Upper lobe of left lung (tissue), 6 donors: ENCODE measurements at regions not wholly inside any gene's neighbourhood (a gene's known extent, or its start where the extent isn't known, plus 50 kb on each side); places are given as distances from the start of the nearest gene placed in this dataset.
A peak's percentile ranks its signal among the peaks of the same experiment; 100 is the strongest.

Experiments
- ATAC-seq, 2 donors: fragments of 200-7000 bp; cut with Tn5 transposase; one replicate each; pipeline ENCODE4 v1.9.1; 2022; ENCODE audit warnings: mild to moderate bottlenecking in 2 of 2, moderate library complexity in 2 of 2; ENCODE audit not compliant: low FRiP score in 2 of 2
- DNase-seq, 2 donors: peaks; one replicate each; pipeline ENCODE4 v3.0.0-alpha.2; 2019 to 2020
- H3K27ac ChIP-seq, 4 donors: fragments of 200-600 bp; sonication (generic); one replicate each; pipeline ENCODE4 v1.5.1; 2016 to 2019
- H3K27me3 ChIP-seq, 4 donors: fragments of 200-600 bp; sonication (generic); one replicate each; pipeline ENCODE4 v1.5.1; 2017 to 2019
- H3K36me3 ChIP-seq, 4 donors: fragments of 200-600 bp; sonication (generic); one replicate each; pipeline ENCODE4 v1.5.1; 2016 to 2019
- H3K4me1 ChIP-seq, 4 donors: fragments of 200-600 bp; sonication (generic); one replicate each; pipeline ENCODE4 v1.5.1; 2018 to 2019
- H3K4me3 ChIP-seq, 4 donors: fragments of 200-600 bp; sonication (generic); one replicate each; pipeline ENCODE4 v1.5.1; 2017 to 2019; ENCODE audit warnings: mild to moderate bottlenecking in 2 of 4, moderate library complexity in 1 of 4
- H3K9me3 ChIP-seq, 4 donors: fragments of 200-600 bp; sonication (generic); one replicate each; pipeline ENCODE4 v1.5.1; 2018 to 2019
- EP300 ChIP-seq, 4 donors: sonication (generic); formaldehyde crosslinking; IDR thresholded peaks; one replicate each; pipeline ENCODE4 v1.5.1; 2017; ENCODE audit warnings: antibody characterized with exemption in 4 of 4, control low read depth in 2 of 4
- POLR2A ChIP-seq, 4 donors: fragments of 450-650 bp; IDR thresholded peaks; one replicate each; pipeline ENCODE4 v1.5.1; 2016 to 2017; ENCODE audit warnings: antibody characterized with exemption in 4 of 4, mild to moderate bottlenecking in 2 of 4
- POLR2AphosphoS5 ChIP-seq, 2 donors: sonication (generic); formaldehyde crosslinking; IDR thresholded peaks; one replicate each; pipeline ENCODE4 v1.5.1; 2017; ENCODE audit warnings: antibody characterized with exemption in 2 of 2
- WGBS, 2 donors: methylation state at CpG; one replicate each; pipeline ENCODE4 v1.1.5; 2017 to 2018; 5-methylcytosine and 5-hydroxymethylcytosine counted together
- TF ChIP-seq, protein P1 (sequence below), 6 experiments: fragments of 450-650 bp in 4 of 6; fragments of 200-600 bp in 2 of 6; sonication (generic) in 2 of 6; IDR thresholded peaks; one replicate each; pipeline ENCODE4 v1.5.1; 2016 to 2019; ENCODE audit warnings: antibody characterized with exemption in 6 of 6
- donor health status: DM: no; HTN: no; CAD: no; lungs with moderate emphysema.
- donor health status: DM: no; HTN: yes; CAD: no; lungs with severe emphysema.

DNA sequence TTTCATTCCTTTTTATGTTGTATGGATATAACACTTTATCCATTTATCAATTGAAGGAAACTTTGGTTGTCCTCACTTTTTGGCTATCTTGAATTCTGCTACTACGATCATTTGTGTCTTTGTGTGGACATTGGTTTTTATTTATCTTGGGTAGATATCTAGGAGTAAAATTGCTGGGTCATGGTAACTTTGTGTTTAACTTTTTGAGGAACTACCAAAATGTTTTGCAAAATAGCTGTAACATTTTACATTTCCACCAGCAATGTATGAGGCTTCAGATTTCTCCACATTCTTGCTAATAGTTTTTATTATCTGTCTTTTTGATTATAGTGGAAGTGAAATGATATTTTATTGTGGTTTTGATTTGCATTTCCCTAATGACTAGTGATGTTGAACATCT lies 55.6 kb downstream of the TLNRD1 start:
- H3K9me3 ChIP-seq: no peaks in the 10 kb centered on the region
- ATAC-seq: no peak
- WGBS, 2 donors: 46 to 64% methylated on average over 1 of the region's 1 CpG

DNA sequence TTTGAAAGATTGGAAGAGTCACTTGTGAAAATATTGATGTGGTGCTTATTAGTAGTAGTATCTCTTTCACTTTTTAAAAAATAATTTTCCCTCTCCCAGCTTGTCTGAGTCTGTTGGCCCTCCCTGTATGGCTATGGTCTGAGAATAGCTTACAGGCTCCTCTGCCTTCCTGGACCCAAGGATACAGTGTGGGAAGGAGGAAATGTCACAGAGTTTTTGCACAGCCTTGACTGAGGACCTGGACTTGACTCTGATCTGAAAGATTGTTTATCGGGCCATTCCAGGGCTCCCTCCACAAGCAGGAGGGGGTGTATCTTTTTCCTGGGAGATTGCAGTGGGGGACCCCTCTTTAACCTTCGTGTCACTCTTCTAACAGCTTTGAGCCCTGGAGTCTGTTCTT lies 59.7 kb downstream of the TLNRD1 start:
- DNase-seq (no peak), ATAC-seq (no peak)
- Histone ChIP-seq H3K36me3 (no peaks in the 10 kb centered on the region), H3K4me1 (peaks cover 0 to 4% (median 0%) of the 10 kb centered on the region in 4 donors), H3K27me3 (no peaks in the 10 kb centered on the region), H3K9me3 (no peaks in the 10 kb centered on the region), H3K27ac (peak overlapping the region in 1 of 4 donors; percentile 51), H3K4me3 (no peak overlapping the region)
- TF ChIP-seq POLR2A (IDR thresholded peaks at IDR 0.05) (no peak), EP300 (IDR thresholded peaks at IDR 0.05) (no peak), POLR2AphosphoS5 (IDR thresholded peaks at IDR 0.05) (no peak)
- TF ChIP-seq, protein P1, sequence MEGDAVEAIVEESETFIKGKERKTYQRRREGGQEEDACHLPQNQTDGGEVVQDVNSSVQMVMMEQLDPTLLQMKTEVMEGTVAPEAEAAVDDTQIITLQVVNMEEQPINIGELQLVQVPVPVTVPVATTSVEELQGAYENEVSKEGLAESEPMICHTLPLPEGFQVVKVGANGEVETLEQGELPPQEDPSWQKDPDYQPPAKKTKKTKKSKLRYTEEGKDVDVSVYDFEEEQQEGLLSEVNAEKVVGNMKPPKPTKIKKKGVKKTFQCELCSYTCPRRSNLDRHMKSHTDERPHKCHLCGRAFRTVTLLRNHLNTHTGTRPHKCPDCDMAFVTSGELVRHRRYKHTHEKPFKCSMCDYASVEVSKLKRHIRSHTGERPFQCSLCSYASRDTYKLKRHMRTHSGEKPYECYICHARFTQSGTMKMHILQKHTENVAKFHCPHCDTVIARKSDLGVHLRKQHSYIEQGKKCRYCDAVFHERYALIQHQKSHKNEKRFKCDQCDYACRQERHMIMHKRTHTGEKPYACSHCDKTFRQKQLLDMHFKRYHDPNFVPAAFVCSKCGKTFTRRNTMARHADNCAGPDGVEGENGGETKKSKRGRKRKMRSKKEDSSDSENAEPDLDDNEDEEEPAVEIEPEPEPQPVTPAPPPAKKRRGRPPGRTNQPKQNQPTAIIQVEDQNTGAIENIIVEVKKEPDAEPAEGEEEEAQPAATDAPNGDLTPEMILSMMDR (IDR thresholded peaks at IDR 0.05): no peak
- WGBS, 2 donors: 46 to 74% methylated on average over 2 of the region's 2 CpGs

More for the DNA sequence above, 55.6 kb downstream of the TLNRD1 start:
- DNase-seq: no peak
- Histone ChIP-seq H3K4me3 (no peak overlapping the region), H3K4me1 (peaks cover 0 to 4% (median 0%) of the 10 kb centered on the region in 4 donors), H3K36me3 (no peaks in the 10 kb centered on the region), H3K27ac (no peak overlapping the region), H3K27me3 (no peaks in the 10 kb centered on the region)
- no peak for TF ChIP-seq EP300 (IDR thresholded peaks at IDR 0.05)

DNA sequence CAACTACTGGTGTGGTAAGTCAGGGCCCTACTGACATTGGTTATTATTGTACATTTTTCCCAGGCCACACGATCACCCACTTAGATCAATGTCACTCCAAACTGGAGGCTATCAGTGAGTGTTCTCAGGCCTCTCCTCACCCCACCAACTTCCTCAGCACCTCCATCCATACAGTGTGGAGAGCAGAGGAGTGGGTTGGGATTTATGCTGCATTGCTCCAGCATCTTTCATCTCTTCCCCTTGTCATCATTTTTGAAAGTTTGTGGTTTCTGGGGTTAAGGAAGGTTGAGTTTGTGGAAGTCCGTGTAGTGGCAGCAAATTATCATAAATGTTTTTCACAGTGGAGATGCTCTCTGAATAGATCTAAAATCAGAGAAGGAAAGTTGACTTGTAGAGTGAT lies 60.2 kb downstream of the TLNRD1 start:
- WGBS, 2 donors: 27 to 66% methylated on average over 2 of the region's 2 CpGs
- TF ChIP-seq EP300 (IDR thresholded peaks at IDR 0.05) (no peak), POLR2AphosphoS5 (IDR thresholded peaks at IDR 0.05) (no peak), POLR2A (IDR thresholded peaks at IDR 0.05) (no peak)
- TF ChIP-seq, protein P1 (IDR thresholded peaks at IDR 0.05): no peak
- DNase-seq (no peak), ATAC-seq (no peak)
- peaks cover 0 to 4% (median 0%) of the 10 kb centered on the region in 4 donors for H3K4me1 ChIP-seq
- H3K4me3 ChIP-seq: no peak overlapping the region
- H3K36me3 ChIP-seq: no peaks in the 10 kb centered on the region
- H3K27me3 ChIP-seq: no peaks in the 10 kb centered on the region
- H3K27ac ChIP-seq: peak overlapping the region in 1 of 4 donors; percentile 51
- no peaks in the 10 kb centered on the region for H3K9me3 ChIP-seq

DNA sequence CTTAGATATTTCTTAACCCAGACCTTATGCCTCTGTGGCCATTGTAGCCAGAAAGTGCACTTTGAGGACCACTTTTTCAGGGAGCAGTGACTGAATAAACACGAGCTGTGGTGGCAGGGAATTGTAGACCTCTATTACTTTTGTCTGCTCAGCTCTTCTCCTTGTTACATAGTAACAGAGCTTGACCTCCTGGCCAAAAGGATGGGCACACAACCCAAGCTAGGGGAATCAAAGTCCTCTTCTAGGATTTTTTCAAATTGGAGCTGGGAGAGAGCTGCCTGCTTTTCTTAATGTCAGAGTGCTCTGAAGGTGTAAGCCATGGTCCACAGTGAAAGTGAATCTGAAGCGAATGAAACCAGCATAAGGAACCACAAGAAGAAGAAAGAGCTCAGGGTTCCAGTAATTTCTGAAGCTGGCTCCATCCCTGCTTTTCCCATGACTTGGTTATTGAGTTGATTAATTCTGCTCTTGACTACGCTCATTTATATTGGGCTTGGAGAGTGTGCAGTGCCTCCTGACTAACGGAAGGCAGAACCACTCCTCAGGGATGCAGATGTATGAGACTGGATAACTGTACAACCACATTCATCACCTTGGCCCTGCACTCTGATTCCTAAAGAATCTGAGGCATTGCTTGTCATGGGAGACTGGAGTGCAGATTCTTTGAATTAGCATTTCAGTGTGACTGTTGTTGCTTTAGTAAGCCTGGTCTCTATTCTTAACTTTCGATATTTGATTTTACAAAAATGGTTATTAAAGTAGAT lies 60.9 kb downstream of the TLNRD1 start:
- TF ChIP-seq POLR2A (IDR thresholded peaks at IDR 0.05) (no peak), EP300 (IDR thresholded peaks at IDR 0.05) (no peak), POLR2AphosphoS5 (IDR thresholded peaks at IDR 0.05) (no peak)
- TF ChIP-seq, protein P1 (IDR thresholded peaks at IDR 0.05): no peak
- DNase-seq (no peak), ATAC-seq (no peak)
- H3K4me3 ChIP-seq: no peak overlapping the region
- no peaks in the 10 kb centered on the region for H3K36me3 ChIP-seq
- no peaks in the 10 kb centered on the region for H3K27me3 ChIP-seq
- WGBS, 2 donors: 84 to 92% methylated on average over 5 of the region's 5 CpGs
- no peak overlapping the region for H3K27ac ChIP-seq
- H3K9me3 ChIP-seq: no peaks in the 10 kb centered on the region
- peaks cover 0 to 4% (median 0%) of the 10 kb centered on the region in 4 donors for H3K4me1 ChIP-seq

DNA sequence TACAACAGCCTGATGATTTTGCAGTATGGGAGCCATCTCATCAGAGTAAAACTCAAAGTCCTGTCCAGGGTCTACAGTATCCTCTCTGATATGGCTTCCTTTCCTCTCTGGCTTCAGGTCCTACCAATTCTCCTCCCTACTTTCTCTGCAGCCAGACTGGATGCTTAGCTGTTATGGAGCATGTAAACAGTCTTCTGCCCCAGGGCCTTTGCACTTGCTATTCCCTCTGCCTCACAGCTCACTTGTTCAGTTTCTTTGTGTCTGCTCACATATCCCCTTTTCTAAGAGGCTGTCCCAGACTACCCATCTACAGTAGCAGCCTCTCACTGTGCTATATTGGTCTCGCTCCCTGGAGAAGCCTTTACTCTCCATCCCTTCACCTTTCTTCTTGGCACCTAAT lies 62.2 kb downstream of the TLNRD1 start:
- H3K4me3 ChIP-seq: no peak overlapping the region
- H3K27me3 ChIP-seq: no peaks in the 10 kb centered on the region
- H3K4me1 ChIP-seq: peaks cover 0 to 4% (median 0%) of the 10 kb centered on the region in 4 donors
- WGBS, 2 donors: 100% methylated on average over 1 of the region's 1 CpG
- TF ChIP-seq POLR2AphosphoS5 (IDR thresholded peaks at IDR 0.05) (no peak), POLR2A (IDR thresholded peaks at IDR 0.05) (no peak), EP300 (IDR thresholded peaks at IDR 0.05) (no peak)
- TF ChIP-seq, protein P1 (IDR thresholded peaks at IDR 0.05): no peak
- no peaks in the 10 kb centered on the region for H3K36me3 ChIP-seq
- no peaks in the 10 kb centered on the region for H3K9me3 ChIP-seq
- no peak overlapping the region for H3K27ac ChIP-seq
- DNase-seq: no peak
- no peak for ATAC-seq
